GM19467 (cell line): ENCODE measurements at regions not wholly inside any gene's neighbourhood (a gene's known extent, or its start where the extent isn't known, plus 50 kb on each side); places are given as distances from the start of the nearest gene placed in this dataset.

Experiments used
- ATAC-seq: cut with Tn5 transposase; IDR thresholded peaks from one replicate; pipeline ENCODE4 v1.9.1; 2021; ENCODE audit warnings: mild to moderate bottlenecking, moderate library complexity; ENCODE audit not compliant: unreplicated experiment

DNA sequence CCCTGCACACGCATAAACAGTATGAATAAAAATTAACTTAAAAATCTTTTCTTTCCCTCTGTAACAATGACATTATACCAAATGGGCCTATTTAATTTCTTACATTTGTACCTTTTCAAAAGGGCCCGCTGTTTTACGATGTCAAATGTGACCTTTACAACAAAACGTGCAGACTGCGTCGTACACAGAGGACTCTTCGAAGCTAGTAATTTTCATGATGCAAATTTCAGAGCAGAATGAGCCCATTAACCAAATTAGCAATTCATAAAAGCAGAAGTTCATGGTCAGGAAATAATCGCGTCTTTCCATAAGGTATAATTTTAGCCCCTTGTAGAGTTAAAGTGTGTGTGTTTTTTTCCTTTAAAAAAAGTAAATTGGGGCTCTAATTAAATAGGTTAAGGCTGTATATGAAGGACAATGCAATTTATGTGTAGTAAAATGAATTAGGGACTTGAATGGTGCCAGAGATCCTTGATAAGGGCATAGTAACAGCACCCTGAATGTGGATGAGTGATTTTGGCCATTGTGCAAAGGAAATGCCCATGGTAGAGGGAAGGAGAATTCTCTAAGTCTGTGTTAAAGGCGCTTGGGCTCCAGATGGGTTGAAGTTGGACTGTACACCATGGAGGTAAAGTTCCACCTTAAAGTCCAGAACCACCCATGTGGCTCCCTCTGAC lies 546.4 kb upstream of the EEF2KMT start:
- ATAC-seq, result no peak

DNA sequence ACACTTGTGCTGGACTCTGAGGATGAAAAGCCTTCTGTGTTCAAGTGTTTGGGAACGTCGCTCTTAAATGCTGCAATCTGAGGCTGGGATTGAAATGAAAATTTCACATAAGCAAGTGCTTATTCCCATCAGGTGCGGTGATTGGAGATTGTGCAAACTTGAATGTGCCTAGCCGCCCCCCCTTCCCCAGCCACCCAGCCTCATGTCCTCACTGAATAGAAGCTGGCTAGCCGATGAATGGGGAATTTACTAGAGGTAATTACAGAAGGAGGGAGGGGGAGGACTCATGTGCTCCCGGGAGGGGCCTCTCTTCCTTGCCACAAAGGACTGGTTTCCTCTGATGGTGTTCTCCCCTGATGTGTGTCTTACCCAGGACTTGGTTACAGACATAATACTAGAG lies 544.8 kb upstream of the EEF2KMT start:
- ATAC-seq, result no peak

DNA sequence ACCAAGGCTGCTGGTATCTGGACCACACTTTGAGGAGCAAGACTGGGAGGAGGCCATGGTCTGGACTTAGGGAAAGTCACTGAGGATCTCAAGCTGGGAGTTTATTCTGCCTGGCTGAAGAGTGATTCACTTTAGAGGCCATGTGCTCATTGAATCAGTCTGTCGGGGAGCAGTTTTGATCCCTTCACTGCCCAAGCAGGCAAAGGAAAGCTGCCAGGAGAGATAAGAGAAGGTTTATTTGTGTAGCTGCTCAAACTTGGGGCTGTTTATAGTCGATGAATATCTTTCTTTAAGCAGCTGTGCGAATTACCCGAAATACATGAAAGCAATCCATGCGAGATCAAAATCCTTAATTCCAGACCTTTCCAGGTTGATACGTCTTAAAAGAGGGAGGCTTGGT lies 544.4 kb upstream of the EEF2KMT start:
- no peak for ATAC-seq

DNA sequence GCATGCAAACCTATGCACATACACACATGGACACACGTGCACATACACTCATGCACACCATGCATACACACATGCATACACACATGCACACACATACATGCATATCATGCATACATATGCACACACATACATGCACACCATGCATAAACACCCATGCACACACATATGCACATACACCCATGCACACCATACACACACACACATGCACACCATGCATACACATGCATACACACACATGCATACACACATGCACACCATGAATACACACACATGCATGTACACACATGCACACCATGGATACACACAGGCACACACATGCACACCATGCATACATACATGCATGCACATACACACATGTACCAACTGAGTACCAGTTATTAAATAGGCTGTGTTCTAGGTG lies 543.3 kb upstream of the EEF2KMT start:
- no peak for ATAC-seq

DNA sequence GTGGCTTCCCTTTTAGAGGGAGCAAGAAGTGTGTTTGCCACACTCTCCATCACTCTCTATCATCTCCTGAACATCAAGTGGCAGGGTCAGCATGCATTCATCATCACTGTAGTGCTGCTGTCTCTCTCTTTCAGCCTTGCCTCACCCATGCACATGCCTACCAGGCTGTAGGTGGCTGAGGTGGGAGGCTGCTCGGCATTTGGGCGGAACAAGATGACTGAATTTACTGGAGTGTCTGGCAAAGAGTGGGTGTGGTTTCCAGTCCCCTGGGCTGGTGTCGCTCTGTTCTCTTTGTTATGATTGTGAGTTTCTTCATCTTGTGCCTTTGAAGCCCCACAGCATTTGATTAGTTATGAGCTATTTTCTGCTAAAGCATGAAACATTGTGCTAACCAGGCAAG lies 541.9 kb upstream of the EEF2KMT start:
- no peak for ATAC-seq

DNA sequence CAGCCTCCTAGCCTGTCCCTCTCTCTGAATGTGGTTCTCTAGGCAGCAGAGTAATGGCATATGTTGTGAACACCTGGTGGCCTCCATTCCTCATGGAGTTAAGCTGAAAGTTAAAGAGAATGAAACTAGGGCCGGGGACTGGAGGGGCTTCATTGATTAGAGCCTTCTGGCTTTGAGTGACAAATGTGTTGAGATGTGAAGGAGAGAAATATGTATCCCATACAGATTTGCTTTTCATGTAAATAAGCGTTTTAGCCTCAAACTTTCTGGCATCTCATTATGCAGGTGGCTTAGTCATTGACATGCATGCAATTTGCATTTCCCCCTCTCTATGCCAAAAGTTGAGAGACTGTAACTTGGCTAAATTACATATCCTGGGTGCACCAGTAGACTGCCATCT lies 537.7 kb upstream of the EEF2KMT start:
- ATAC-seq, result no peak

DNA sequence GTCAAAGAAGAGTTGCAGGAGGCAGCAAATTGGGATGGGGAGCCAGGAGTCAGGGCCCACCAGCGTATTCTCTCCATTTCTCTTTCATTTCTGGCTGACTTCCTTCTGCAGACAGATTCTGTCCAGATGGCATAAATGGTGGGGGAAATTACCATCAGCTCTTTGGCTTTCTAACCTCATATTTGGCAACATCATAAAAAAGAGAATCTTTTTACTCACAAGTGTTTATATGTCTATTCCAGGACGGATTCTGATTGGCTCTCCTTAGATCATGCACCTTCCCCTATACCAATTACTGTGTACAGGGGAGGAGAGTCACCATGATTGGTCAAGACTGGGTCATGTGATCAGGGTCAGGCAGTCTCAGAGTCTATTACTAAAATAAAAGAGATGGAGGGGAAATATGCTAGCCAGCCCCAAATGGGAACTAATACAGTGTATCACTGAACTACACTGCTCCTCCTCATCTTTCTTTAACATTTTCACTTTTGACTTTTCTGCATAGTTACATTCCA lies 537.1 kb upstream of the EEF2KMT start:
- ATAC-seq, result no peak

DNA sequence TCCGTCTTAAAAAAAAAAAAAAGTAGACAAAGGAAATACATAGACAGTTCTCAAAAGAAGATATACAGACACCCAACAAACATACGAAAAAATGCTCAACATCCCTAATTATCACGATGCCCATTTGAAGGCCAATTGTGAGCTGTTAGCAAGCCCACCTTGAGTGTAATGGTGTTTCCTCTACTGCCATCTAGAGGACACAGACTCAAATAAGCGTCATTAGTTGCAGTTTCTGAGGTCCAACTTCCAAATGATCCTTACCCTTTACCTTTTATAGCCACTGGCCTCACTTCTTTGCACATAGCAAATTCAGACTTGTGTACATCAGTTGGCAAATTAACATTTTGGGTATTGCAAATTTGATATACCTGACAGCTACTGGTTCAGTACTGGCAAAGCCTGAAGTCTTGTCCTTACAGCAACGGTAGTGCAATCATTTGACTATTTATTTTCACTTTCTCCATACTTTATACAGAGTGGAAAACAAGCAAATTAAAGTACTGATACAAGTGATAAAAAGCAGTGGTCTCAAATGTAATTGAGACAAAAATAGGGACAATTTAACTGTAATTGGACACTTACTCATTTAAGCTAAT lies 536.3 kb upstream of the EEF2KMT start:
- ATAC-seq, result no peak

DNA sequence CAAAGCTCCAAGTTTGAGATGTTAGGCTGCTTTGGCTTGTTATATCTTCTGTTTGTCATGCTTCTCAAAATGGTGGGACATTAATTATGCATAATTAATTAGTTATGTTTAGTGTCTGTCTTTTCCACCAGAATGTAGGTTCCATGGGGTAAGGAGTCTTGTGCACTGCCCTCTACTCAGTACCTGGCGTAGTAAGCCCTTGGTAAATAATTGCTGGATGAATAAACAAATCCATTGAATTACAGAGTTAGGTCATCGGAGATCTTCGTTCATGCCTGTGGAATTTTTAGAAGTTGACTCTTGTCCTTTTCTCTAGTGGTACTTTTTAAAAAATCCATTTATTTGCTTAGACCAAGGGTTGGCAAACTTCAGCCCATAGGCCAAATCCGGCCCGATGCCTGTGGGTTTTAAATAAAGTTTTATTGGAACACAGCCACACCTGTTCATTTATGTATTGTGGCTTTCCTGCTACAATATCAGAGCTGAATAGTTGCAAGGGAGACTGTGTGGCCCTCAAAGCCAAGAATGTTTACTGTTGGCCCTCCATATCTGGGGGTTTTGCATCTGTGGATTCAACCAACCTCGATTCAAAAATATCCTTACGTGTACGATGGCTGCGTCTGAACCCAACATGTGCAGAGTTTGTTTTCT lies 524.8 kb upstream of the EEF2KMT start:
- ATAC-seq, result no peak

DNA sequence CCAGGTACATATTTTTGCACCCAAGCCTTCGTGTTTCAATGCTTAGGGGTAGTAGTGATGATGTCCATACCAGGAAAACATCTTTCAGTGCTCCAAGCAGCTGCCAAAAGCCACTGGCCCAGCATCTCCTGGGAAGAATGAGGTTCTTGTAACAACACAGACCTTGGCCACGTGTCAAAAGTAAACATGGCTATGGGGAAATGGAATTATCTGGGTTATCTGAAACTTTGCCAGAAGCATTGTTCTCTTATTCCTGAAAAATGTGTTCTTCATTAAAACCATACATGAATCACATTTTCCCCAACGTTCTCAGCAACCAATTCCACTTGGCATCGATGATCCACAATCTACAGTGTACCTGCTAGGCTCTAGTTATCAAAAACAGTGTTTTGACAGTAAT lies 524.2 kb upstream of the EEF2KMT start:
- no peak for ATAC-seq

DNA sequence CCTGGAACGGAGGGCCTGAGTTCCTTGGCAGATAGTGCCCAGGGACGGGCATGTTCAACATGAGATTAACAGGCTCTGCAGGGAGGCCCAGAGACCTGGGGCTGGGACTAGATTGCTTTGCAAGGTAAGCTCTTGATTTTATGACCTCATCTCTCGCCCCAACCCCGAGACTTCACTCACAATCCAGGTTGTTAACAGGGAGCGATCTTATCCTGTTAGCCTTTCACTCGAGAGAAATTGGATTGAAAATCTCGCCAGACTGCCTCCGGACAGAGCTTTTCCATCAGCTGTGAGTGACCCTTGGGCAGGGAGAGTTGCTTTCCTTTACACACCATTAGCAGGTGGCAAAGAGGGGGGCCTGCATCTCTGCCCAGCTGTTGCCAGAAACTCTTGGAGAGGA lies 521.7 kb upstream of the EEF2KMT start:
- no peak for ATAC-seq

DNA sequence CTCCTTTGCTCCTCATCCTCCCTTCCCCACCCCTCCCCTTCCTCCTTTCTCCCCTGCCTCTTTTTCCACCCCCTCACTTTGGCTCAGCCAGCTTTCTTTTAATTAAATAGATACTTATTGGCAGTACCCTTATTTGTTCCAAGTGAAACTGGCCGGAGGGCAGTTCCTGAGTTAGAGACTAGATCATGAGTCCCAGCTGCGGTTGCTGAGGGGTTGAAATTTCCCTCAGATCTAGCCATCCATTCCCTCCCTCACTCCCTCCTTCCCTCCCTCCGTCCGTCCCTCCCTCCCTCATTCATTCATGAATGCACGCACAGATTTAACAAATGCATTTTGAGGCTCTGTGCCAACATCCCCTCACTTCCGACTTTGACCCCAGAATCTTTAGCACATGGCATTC lies 519.2 kb upstream of the EEF2KMT start:
- no peak for ATAC-seq

DNA sequence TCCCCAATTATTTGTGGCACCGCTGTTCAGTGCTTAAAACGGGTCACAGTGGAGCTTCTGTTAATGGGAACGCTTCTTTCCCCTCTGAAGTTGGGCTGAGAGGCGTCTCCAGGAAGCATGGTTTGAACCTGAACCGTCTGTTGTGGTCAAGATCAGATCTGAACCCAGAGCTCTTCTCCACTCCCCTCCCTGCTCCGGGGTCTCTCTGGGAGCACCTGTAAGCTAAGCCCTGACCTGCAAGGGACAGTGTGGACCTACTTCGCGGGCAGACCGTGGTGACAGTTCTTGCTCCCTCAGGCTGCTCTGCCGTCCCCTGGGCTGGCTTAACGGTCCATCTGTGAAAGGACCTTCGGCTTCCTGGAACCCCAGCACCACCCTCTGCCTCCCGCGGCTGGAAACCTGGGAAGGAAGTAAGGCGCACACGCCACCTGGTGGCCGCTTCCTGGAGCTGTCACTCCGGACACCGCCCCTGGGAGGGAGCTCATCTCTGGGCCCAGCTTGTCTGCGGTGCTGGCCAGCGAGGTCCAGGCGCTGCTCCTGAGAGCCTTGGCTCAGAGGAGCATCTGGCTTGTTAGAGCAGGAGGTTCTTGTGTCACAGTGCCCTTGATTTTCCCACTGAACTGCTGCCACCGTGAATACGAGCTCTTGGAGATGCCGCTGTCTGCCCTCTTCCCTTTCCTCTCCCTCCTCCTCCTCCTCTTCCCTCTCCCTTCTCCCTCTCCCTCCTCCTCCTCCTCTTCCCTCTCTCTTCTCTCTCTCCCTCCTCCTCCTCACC lies 518.5 kb upstream of the EEF2KMT start:
- ATAC-seq, result no peak

DNA sequence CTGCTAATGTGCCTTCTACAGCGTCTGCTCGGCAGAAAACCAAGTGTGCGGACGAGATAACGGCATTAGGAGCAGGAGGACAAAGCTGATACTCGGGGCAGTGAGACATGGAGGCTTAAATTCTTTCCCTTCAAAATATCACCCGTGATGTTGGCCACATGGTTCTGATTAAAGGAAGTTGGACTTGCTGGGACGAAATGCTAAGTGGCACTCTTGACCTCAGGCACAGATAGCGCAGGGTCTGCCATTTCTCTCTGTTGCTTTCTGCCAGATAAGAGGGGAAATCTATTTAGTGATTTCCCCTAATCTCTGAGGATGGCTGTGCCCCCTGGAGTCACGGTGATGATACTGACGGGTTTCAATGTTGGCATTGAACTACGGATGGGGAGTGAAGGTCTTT lies 509.6 kb upstream of the EEF2KMT start:
- ATAC-seq, result no peak

DNA sequence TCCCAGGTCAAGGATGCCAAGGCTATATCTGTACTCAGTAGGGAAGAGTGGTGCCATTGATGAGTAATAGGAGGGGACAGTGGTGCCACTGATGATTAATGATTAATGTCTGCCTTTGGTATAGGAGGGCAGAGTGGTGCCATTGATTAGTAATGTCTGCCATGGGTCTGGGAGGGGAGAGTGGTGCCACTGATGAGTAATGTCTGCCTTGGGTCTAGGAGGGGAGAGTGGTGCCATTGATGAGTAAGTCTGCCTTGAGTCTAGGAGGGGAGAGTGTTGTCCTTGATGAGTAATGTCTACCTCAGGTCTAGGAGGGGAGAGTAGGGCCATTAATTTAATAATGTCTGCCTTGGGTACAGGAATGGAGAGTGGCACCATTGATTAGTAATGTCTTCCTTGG lies 507.8 kb upstream of the EEF2KMT start:
- ATAC-seq, result no peak

DNA sequence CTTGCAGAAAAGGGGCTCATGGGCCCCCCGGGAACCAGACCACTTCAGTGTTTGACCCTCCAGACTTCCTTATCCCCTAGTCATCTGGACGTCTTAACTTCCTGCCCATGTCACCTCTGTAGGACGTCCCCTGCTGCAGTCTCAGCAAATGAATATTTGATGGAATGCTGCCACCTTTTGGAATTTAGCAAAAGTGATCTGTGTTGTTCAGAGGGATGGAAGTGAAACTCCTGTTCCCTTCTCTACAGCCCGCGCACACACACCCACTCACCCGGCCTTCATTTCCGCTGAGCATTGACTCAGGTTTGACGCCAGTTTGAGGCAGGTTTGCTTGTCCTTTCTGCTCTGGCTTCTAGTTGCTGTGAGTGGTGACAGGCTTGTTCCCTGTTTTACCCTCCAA lies 507.2 kb upstream of the EEF2KMT start:
- ATAC-seq, result no peak

DNA sequence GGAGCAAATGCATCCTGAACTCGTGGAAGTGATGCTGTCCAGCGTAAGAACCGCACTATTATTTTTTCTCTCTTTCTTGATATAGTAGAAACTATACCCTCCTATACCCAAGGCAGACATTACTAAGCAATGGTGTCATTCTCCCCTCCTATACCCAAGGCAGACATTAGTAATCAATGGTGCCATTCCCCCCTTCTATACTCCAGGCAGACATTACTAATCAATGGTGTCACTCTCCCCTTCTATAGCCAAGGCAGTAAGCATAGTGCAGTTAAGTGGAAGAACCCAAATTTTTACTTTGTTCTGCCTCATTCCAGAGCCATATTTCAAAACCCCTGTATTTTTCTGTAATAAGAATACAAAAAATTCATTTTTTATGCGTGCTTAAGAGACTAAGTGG lies 506.2 kb upstream of the EEF2KMT start:
- ATAC-seq, result no peak

DNA sequence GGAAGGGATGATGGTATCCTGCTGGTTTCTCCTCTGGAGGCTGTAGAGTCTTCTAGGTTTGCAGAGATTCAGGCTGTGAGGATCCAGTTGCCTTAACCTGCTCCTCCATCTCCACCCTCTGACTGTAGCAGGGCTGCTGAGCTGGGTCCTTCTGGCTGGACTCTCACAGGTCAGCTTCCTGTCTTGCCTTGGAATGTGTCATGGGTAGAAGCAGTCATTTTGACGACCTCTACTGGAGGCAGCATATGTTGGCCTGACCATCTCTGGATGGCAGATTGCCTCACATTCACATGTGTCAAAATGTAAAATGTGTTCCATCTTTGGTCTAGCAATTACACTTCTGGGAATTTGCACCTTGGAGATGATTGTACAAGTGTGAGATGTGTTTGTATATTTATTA lies 504.4 kb upstream of the EEF2KMT start:
- no peak for ATAC-seq

DNA sequence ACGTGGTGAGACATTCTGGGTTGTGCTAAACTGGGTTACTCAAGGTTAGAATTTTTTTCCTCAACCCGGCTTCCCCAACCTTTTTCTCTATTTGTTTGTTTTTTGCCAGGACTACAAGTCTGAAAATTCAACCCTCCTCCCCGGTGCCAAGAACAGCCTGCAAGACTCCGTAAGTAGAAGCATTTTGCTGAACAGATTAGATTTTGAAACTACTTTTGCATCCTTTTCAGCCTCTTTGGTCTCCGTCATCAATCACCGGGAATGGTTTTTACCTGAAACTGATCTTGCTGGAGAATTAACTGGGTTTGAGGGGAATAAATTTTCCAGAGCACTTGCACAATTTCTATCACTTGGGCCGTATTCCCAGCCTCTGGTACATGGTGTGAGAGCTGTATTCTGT lies 501.2 kb upstream of the EEF2KMT start:
- no peak for ATAC-seq

DNA sequence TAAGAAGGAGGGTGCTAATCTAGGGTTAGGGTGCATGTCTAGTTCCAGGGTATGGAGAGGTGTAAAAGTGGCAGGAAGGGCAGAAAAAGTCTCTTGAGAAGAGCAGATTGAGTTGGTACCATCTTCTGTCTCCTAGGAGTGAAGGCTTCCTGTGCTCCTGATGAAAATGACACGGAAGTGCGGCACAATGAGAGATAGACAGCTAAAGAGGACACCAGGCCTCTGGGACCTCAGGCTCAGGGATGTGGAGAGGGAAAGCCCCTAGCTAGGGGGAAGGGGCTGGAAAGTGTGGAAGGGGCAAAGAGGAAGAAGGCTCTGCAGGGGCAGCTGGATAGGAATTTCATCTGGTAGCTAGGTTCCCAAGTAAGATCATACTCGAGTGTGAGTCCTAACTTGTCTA lies 498.3 kb upstream of the EEF2KMT start:
- no peak for ATAC-seq

DNA sequence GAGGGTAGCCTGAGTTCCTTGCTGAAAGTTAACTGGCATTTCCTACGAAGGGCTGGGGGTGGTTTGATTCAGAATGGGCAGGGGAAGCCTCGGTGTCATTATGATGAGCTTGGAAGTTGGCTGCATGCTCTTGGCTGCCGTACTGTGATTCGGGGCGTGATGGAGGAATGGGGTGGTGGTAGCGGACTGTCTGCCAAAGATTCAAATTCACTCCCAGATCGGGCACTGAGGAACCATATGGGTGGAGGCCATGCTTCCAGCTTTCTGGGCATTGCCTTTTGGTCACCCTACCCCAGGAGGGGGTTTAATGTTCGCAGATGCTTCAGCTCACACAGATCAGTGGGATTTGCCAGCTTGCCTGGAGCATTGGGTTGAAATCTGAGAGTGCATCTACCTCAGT lies 492.8 kb upstream of the EEF2KMT start:
- no peak for ATAC-seq
